ENCODE measurements at regions not wholly inside any gene's neighbourhood (a gene's known extent, or its start where the extent isn't known, plus 50 kb on each side); places are given as distances from the start of the nearest gene placed in this dataset.

GRCh38 chr16:73717266-73717974 lies 579.2 kb upstream of the PSMD7 start:
- DNase-seq (ENCODE audit: extremely low read depth in 1 of 2, low read depth in 1 of 2) = no peak

GRCh38 chr16:73714976-73715375 lies 581.6 kb upstream of the PSMD7 start:
- no peak for DNase-seq (ENCODE audit: extremely low read depth in 1 of 2, low read depth in 1 of 2)

- no peak for DNase-seq (ENCODE audit: extremely low read depth in 1 of 2, low read depth in 1 of 2)
Measured at GRCh38 chr16:73713778-73714495, 582.7 kb upstream of the PSMD7 start.

- no peak for DNase-seq (ENCODE audit: extremely low read depth in 1 of 2, low read depth in 1 of 2)
Measured at GRCh38 chr16:73713251-73713650, 583.4 kb upstream of the PSMD7 start.

GRCh38 chr16:73711406-73712080 lies 585.1 kb upstream of the PSMD7 start:
- no peak for DNase-seq (ENCODE audit: extremely low read depth in 1 of 2, low read depth in 1 of 2)

- DNase-seq (ENCODE audit: extremely low read depth in 1 of 2, low read depth in 1 of 2) = no peak
Measured at GRCh38 chr16:73710526-73710925, 586.1 kb upstream of the PSMD7 start.

GRCh38 chr16:73707863-73708262 lies 588.8 kb upstream of the PSMD7 start:
- DNase-seq (ENCODE audit: extremely low read depth in 1 of 2, low read depth in 1 of 2) = no peak

GRCh38 chr16:73703891-73704290 lies 592.7 kb upstream of the PSMD7 start:
- no peak for DNase-seq (ENCODE audit: extremely low read depth in 1 of 2, low read depth in 1 of 2)

GRCh38 chr16:73697336-73697735 lies 599.3 kb upstream of the PSMD7 start:
- DNase-seq (ENCODE audit: extremely low read depth in 1 of 2, low read depth in 1 of 2) = no peak

- DNase-seq (ENCODE audit: extremely low read depth in 1 of 2, low read depth in 1 of 2) = no peak
Measured at GRCh38 chr16:73692861-73693260, 603.8 kb upstream of the PSMD7 start.

- no peak for DNase-seq (ENCODE audit: extremely low read depth in 1 of 2, low read depth in 1 of 2)
Measured at GRCh38 chr16:73683804-73684203, 612.8 kb upstream of the PSMD7 start.

- DNase-seq (ENCODE audit: extremely low read depth in 1 of 2, low read depth in 1 of 2) = no peak
Measured at GRCh38 chr16:73672135-73672534, 624.2 kb upstream of the ZFHX3 start.

- no peak for DNase-seq (ENCODE audit: extremely low read depth in 1 of 2, low read depth in 1 of 2)
Measured at GRCh38 chr16:73670836-73671820, 623.2 kb upstream of the ZFHX3 start.

GRCh38 chr16:73669535-73670274 lies 621.8 kb upstream of the ZFHX3 start:
- no peak for DNase-seq (ENCODE audit: extremely low read depth in 1 of 2, low read depth in 1 of 2)

GRCh38 chr16:73663720-73664119 lies 615.8 kb upstream of the ZFHX3 start:
- no peak for DNase-seq (ENCODE audit: extremely low read depth in 1 of 2, low read depth in 1 of 2)

- DNase-seq (ENCODE audit: extremely low read depth in 1 of 2, low read depth in 1 of 2) = no peak
Measured at GRCh38 chr16:73636196-73636595, 588.3 kb upstream of the ZFHX3 start.

GRCh38 chr16:73629011-73629410 lies 581.1 kb upstream of the ZFHX3 start:
- no peak for DNase-seq (ENCODE audit: extremely low read depth in 1 of 2, low read depth in 1 of 2)

- DNase-seq (ENCODE audit: extremely low read depth in 1 of 2, low read depth in 1 of 2) = no peak
Measured at GRCh38 chr16:73617738-73618137, 569.8 kb upstream of the ZFHX3 start.

- DNase-seq (ENCODE audit: extremely low read depth in 1 of 2, low read depth in 1 of 2) = no peak
Measured at GRCh38 chr16:73616770-73617169, 568.8 kb upstream of the ZFHX3 start.

- no peak for DNase-seq (ENCODE audit: extremely low read depth in 1 of 2, low read depth in 1 of 2)
Measured at GRCh38 chr16:73616166-73616753, 568.3 kb upstream of the ZFHX3 start.
